ENCODE measurements at regions not wholly inside any gene's neighbourhood (a gene's known extent, or its start where the extent isn't known, plus 50 kb on each side); places are given as distances from the start of the nearest gene placed in this dataset.

GRCh38 chr7:106792233-106792926 is 72.7 kb upstream of the PIK3CG start:
- no peak for TF ChIP-seq CTCF (IDR thresholded peaks at IDR 0.05)
- no peak for TF ChIP-seq POLR2A (IDR thresholded peaks at IDR 0.05)
- TF ChIP-seq EP300 (IDR thresholded peaks at IDR 0.05) = no peak

Data from tibial nerve (tissue), 4 donors.